ENCODE measurements at regions not wholly inside any gene's neighbourhood (a gene's known extent, or its start where the extent isn't known, plus 50 kb on each side); places are given as distances from the start of the nearest gene placed in this dataset.

GRCh38 chr9:79936336-79936735 lies 364.6 kb downstream of the TLE4 start:
- no peak overlapping the region for H3K27ac ChIP-seq
- H3K9me3 ChIP-seq, result no peaks in the 10 kb centered on the region
- H3K4me3 ChIP-seq, result no peak overlapping the region
- no peaks in the 10 kb centered on the region for H3K27me3 ChIP-seq
- no peaks in the 10 kb centered on the region for H3K4me1 ChIP-seq
- no peak for TF ChIP-seq POLR2AphosphoS5 (IDR thresholded peaks at IDR 0.05)
- TF ChIP-seq CTCF (IDR thresholded peaks at IDR 0.05), result no peak
- TF ChIP-seq EP300 (IDR thresholded peaks at IDR 0.05), result no peak
- no peak for TF ChIP-seq POLR2A (IDR thresholded peaks at IDR 0.05)
- no peaks in the 10 kb centered on the region for H3K36me3 ChIP-seq
- no peak for ATAC-seq
- whole genome bisulfite sequencing, 2 donors (ENCODE audit: low coverage in 1 of 2), result 80 to 95% methylated on average over 3 to 4 of the region's 4 CpGs

- no peak for ATAC-seq
- 90 to 100% methylated on average over 2 to 4 of the region's 4 CpGs for WGBS, 2 donors (ENCODE audit: low coverage in 1 of 2)
- H3K36me3 ChIP-seq, result no peaks in the 10 kb centered on the region
- no peak overlapping the region for H3K27ac ChIP-seq
- H3K4me3 ChIP-seq, result no peak overlapping the region
- TF ChIP-seq POLR2A (IDR thresholded peaks at IDR 0.05) (no peak), EP300 (IDR thresholded peaks at IDR 0.05) (no peak), POLR2AphosphoS5 (IDR thresholded peaks at IDR 0.05) (no peak), CTCF (IDR thresholded peaks at IDR 0.05) (no peak)
- no peaks in the 10 kb centered on the region for H3K27me3 ChIP-seq
- H3K9me3 ChIP-seq, result no peaks in the 10 kb centered on the region
- no peaks in the 10 kb centered on the region for H3K4me1 ChIP-seq
Observed at GRCh38 chr9:79929285-79929684, 357.5 kb downstream of the TLE4 start.

- 94 to 100% methylated on average over 4 of the region's 4 CpGs for WGBS, 2 donors (ENCODE audit: low coverage in 1 of 2)
- H3K27me3 ChIP-seq, result no peaks in the 10 kb centered on the region
Observed at GRCh38 chr9:79928661-79929223, 357.0 kb downstream of the TLE4 start.

GRCh38 chr9:79925326-79925725 lies 353.6 kb downstream of the TLE4 start:
- no peak for ATAC-seq
- no peak overlapping the region for H3K4me3 ChIP-seq
- no peaks in the 10 kb centered on the region for H3K9me3 ChIP-seq
- H3K36me3 ChIP-seq, result no peaks in the 10 kb centered on the region
- H3K27me3 ChIP-seq, result no peaks in the 10 kb centered on the region
- no peak overlapping the region for H3K27ac ChIP-seq
- TF ChIP-seq CTCF (IDR thresholded peaks at IDR 0.05) (no peak), POLR2A (IDR thresholded peaks at IDR 0.05) (no peak), EP300 (IDR thresholded peaks at IDR 0.05) (no peak), POLR2AphosphoS5 (IDR thresholded peaks at IDR 0.05) (no peak)
- H3K4me1 ChIP-seq, result no peaks in the 10 kb centered on the region

More at GRCh38 chr9:79928661-79929223, 357.0 kb downstream of the TLE4 start:
- H3K27ac ChIP-seq, result no peak overlapping the region
- no peaks in the 10 kb centered on the region for H3K36me3 ChIP-seq
- no peak overlapping the region for H3K4me3 ChIP-seq
- H3K4me1 ChIP-seq, result no peaks in the 10 kb centered on the region
- ATAC-seq, result no peak
- TF ChIP-seq POLR2A (IDR thresholded peaks at IDR 0.05), result no peak
- no peak for TF ChIP-seq POLR2AphosphoS5 (IDR thresholded peaks at IDR 0.05)
- no peak for TF ChIP-seq EP300 (IDR thresholded peaks at IDR 0.05)
- no peak for TF ChIP-seq CTCF (IDR thresholded peaks at IDR 0.05)
- no peaks in the 10 kb centered on the region for H3K9me3 ChIP-seq

- Histone ChIP-seq H3K4me1 (no peaks in the 10 kb centered on the region), H3K27ac (no peak overlapping the region), H3K36me3 (no peaks in the 10 kb centered on the region), H3K27me3 (no peaks in the 10 kb centered on the region), H3K4me3 (no peak overlapping the region), H3K9me3 (no peaks in the 10 kb centered on the region)
- no peak for ATAC-seq
- WGBS, 2 donors (ENCODE audit: low coverage in 1 of 2), result 57 to 81% methylated on average over 2 of the region's 2 CpGs
- TF ChIP-seq CTCF (IDR thresholded peaks at IDR 0.05) (no peak), POLR2AphosphoS5 (IDR thresholded peaks at IDR 0.05) (no peak), POLR2A (IDR thresholded peaks at IDR 0.05) (no peak), EP300 (IDR thresholded peaks at IDR 0.05) (no peak)
Observed at GRCh38 chr9:79924836-79925235, 353.1 kb downstream of the TLE4 start.
